PC-3 (cell line): ENCODE measurements at regions not wholly inside any gene's neighbourhood (a gene's known extent, or its start where the extent isn't known, plus 50 kb on each side); places are given as distances from the start of the nearest gene placed in this dataset.

Experiments used
- ATAC-seq: fragments of 200-7000 bp; cut with Tn5 transposase; 2 replicates; pipeline ENCODE4 v1.9.1; 2020; ENCODE audit warnings: mild to moderate bottlenecking, moderate library complexity
- BruUV-seq: library from RNA; stranded (reverse); fragments of 400-500 nt; replicated peaks from 2 replicates; lab custom pipeline; 2021; lab: Mats Ljungman, UMichigan
- CTCF ChIA-PET: fragments of 300-600 bp; sonication (Branson Sonifier 250); formaldehyde crosslinking; loops from one replicate; lab custom pipeline; 2022; ENCODE audit warnings: antibody characterized with exemption; lab: Charles Lee
- POLR2A ChIA-PET: fragments of 300-600 bp; sonication (Branson Sonifier 250); formaldehyde crosslinking; loops from one replicate; lab custom pipeline; 2022; ENCODE audit warnings: antibody characterized with exemption; ENCODE audit not compliant: unreplicated experiment; lab: Charles Lee
- DNase-seq: peaks from one replicate; pipeline ENCODE4 v3.0.0-alpha.2; 2015
- H2AFZ ChIP-seq: fragments of 300-600 bp; sonication (generic); 2 replicates; pipeline ENCODE4 v1.6.0; 2016; ENCODE audit warnings: antibody characterized with exemption, low read length
- H3F3A ChIP-seq: fragments of 300-600 bp; sonication (generic); one replicate; pipeline ENCODE4 v1.6.0; 2017; ENCODE audit warnings: antibody characterized with exemption, low read length, control low read depth, mild to moderate bottlenecking; ENCODE audit not compliant: unreplicated experiment
- H3K27ac ChIP-seq: fragments of 300-600 bp; sonication (generic); 2 replicates; pipeline ENCODE4 v1.5.1; 2016; ENCODE audit warnings: mild to moderate bottlenecking, low read length
- H3K27me3 ChIP-seq: fragments of 300-600 bp; sonication (generic); 2 replicates; pipeline ENCODE4 v1.6.1; 2016; ENCODE audit warnings: low read length, mixed read lengths
- H3K36me3 ChIP-seq: fragments of 300-600 bp; sonication (generic); 2 replicates; pipeline ENCODE4 v1.6.1; 2016; ENCODE audit warnings: low read depth, mixed run types, low read length, mixed read lengths
- H3K4me1 ChIP-seq: fragments of 300-600 bp; sonication (generic); 2 replicates; pipeline ENCODE4 v1.5.1; 2016; ENCODE audit warnings: low read length; ENCODE audit not compliant: insufficient read depth
- H3K4me2 ChIP-seq: fragments of 300-600 bp; sonication (generic); 2 replicates; pipeline ENCODE4 v1.6.0; 2016; ENCODE audit warnings: low read length
- H3K4me3 ChIP-seq: fragments of 300-600 bp; sonication (generic); 2 replicates; pipeline ENCODE4 v1.5.1; 2016; ENCODE audit warnings: mild to moderate bottlenecking, low read length, mixed read lengths
- H3K79me2 ChIP-seq: fragments of 300-600 bp; sonication (generic); 2 replicates; pipeline ENCODE4 v1.6.1; 2017; ENCODE audit warnings: low read length, mixed read lengths
- H3K9ac ChIP-seq: fragments of 300-600 bp; sonication (generic); 2 replicates; pipeline ENCODE4 v1.6.0; 2016; ENCODE audit warnings: mild to moderate bottlenecking, low read length
- H3K9me2 ChIP-seq: fragments of 300-600 bp; sonication (generic); replicated peaks from 2 replicates; pipeline ENCODE4 v1.6.1; 2016; ENCODE audit warnings: mixed run types, low read length, mixed read lengths
- H3K9me3 ChIP-seq: fragments of 300-600 bp; sonication (generic); 2 replicates; pipeline ENCODE4 v1.6.1; 2016; ENCODE audit warnings: low read length, mixed read lengths
- H4K20me1 ChIP-seq: fragments of 300-600 bp; sonication (generic); 2 replicates; pipeline ENCODE4 v1.6.1; 2016; ENCODE audit warnings: low read length, mixed read lengths
- EZH2 ChIP-seq: fragments of 300-600 bp; sonication (generic); IDR thresholded peaks from one replicate; pipeline ENCODE4 v1.6.1; 2017; ENCODE audit warnings: antibody characterized with exemption, mild to moderate bottlenecking, low read length; ENCODE audit not compliant: unreplicated experiment
- EZH2phosphoT487 ChIP-seq: fragments of 300-600 bp; sonication (generic); IDR thresholded peaks from 2 replicates; pipeline ENCODE4 v1.6.1; 2018; ENCODE audit warnings: mild to moderate bottlenecking, antibody characterized with exemption, low read length, borderline replicate concordance
- intact Hi-C: fragments of 100-400 bp; cut with micrococcal nuclease; formaldehyde crosslinking; loops from 2 replicates; pipeline ENCODE4 v1.9.0; 2023
- TF ChIP-seq, protein P1 (sequence below): fragments of 300-600 bp; sonication (generic); conservative IDR thresholded peaks from 2 replicates; pipeline ENCODE4 v1.5.1; 2017; ENCODE audit warnings: antibody characterized with exemption, low read depth, mild to moderate bottlenecking, low read length

DNA sequence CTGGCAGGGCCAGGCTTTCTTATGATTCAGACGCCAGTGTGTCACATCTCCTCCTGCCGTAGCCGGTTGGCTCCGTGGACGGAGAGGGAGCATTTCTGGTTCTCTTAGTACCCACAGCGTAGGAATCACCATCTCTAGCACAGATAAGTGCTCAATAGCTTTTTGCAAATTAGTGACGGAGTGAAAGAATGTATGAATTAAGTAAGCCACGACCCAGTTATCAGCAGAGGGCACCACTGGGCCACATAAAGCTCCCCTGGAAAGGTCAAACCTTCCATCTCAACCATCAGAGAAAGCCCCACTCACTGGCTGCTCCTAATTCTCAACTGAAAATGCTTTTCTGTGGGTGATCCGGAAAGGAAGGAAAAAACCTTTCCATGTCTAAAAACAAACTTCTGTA, 317.0 kb upstream of the ADCY2 start:
- Histone ChIP-seq H3K4me1 (no peaks in the 10 kb centered on the region), H2AFZ (no peak overlapping the region), H3K27ac (no peak overlapping the region), H3F3A (no peaks in the 10 kb centered on the region), H3K36me3 (no peaks in the 10 kb centered on the region), H3K9ac (no peak overlapping the region), H3K4me3 (no peak overlapping the region), H3K79me2 (no peaks in the 10 kb centered on the region), H3K9me3 (no peaks in the 10 kb centered on the region), H3K27me3 (peaks cover 57% of the 10 kb centered on the region), H3K4me2 (no peak overlapping the region), H4K20me1 (no peaks in the 10 kb centered on the region), H3K9me2 (no peaks in the 10 kb centered on the region)
- DNase-seq (peak; percentile 25), ATAC-seq (no peak)
- ChIA-PET POLR2A (no interaction called here), CTCF (no interaction called here)
- no TSS peak for BruUV-seq
- intact Hi-C loops = no loop called here
- no peak for TF ChIP-seq EZH2
- TF ChIP-seq, protein P1, sequence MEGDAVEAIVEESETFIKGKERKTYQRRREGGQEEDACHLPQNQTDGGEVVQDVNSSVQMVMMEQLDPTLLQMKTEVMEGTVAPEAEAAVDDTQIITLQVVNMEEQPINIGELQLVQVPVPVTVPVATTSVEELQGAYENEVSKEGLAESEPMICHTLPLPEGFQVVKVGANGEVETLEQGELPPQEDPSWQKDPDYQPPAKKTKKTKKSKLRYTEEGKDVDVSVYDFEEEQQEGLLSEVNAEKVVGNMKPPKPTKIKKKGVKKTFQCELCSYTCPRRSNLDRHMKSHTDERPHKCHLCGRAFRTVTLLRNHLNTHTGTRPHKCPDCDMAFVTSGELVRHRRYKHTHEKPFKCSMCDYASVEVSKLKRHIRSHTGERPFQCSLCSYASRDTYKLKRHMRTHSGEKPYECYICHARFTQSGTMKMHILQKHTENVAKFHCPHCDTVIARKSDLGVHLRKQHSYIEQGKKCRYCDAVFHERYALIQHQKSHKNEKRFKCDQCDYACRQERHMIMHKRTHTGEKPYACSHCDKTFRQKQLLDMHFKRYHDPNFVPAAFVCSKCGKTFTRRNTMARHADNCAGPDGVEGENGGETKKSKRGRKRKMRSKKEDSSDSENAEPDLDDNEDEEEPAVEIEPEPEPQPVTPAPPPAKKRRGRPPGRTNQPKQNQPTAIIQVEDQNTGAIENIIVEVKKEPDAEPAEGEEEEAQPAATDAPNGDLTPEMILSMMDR = peak; percentile 49; the same call in 1 of the 2 replicates

DNA sequence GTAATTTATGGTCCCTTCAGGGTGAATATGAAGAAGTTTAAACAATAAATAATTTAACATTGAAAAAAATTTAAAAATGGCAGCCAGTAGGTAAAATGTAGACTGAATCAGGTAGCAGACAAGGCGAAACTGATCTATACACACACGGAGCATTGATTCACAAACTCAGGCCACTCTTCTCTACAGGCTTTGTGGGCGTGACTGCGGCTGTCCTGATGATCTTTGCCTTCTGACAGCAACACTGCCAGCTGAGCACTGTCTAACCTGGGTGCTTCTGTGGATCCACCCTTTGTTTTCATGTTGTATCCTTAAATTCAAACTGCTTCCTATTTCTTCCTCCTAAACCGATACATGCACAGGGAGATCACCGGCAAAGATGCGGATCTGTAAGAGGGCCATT, 315.4 kb upstream of the ADCY2 start:
- no peaks in the 10 kb centered on the region for H4K20me1 ChIP-seq
- H3K9ac ChIP-seq = no peak overlapping the region
- TF ChIP-seq EZH2phosphoT487 (no peak), EZH2 (no peak)
- TF ChIP-seq, protein P1 = no peak
- intact Hi-C loops = no loop called here
- no peaks in the 10 kb centered on the region for H3K4me1 ChIP-seq
- DNase-seq (no peak), ATAC-seq (no peak)
- H3K9me3 ChIP-seq = no peaks in the 10 kb centered on the region
- no peak overlapping the region for H2AFZ ChIP-seq
- H3K79me2 ChIP-seq = no peaks in the 10 kb centered on the region
- no peak overlapping the region for H3K4me2 ChIP-seq
- no peak overlapping the region for H3K27ac ChIP-seq
- H3K27me3 ChIP-seq = peaks cover 55% of the 10 kb centered on the region
- no peak overlapping the region for H3K4me3 ChIP-seq
- no TSS peak for BruUV-seq
- ChIA-PET POLR2A (no interaction called here), CTCF (no interaction called here)
- no peaks in the 10 kb centered on the region for H3K9me2 ChIP-seq
- no peaks in the 10 kb centered on the region for H3K36me3 ChIP-seq
- no peaks in the 10 kb centered on the region for H3F3A ChIP-seq

DNA sequence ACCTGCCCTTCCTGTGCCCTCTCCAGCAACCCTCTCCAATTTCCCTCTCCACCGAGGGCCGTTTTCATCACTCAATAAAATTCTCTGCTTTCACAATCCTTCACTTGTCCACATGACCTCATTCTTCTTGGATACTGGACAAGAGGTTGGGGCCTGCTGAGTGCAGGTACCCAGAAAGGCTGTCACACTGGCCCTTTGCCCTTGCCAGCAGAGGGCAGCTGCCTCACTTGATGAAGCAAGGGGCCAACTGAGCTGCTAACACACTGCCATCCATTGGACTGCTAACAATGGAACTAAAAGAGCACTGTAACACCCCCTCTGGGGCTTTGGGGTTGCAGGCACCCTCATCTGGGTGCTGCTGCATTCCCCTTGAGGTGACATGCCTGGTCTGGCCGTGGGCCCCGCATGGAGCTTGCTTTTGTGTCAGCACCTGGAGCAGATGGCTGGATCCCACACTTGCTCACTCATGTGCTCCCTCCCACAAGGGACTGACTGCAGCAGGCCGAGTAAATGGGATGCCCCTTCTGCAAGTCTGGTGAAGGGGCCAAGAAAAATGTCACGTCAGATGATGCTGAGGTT, 308.1 kb upstream of the ADCY2 start:
- ATAC-seq = no peak
- Histone ChIP-seq H3K9me2 (no peaks in the 10 kb centered on the region), H2AFZ (no peak overlapping the region), H3K9me3 (no peaks in the 10 kb centered on the region), H3K4me1 (no peaks in the 10 kb centered on the region), H3F3A (no peaks in the 10 kb centered on the region), H3K79me2 (no peaks in the 10 kb centered on the region), H3K4me2 (no peak overlapping the region), H3K9ac (no peak overlapping the region), H3K4me3 (no peak overlapping the region), H3K36me3 (no peaks in the 10 kb centered on the region), H4K20me1 (no peaks in the 10 kb centered on the region), H3K27ac (no peak overlapping the region), H3K27me3 (peaks cover 11% of the 10 kb centered on the region; the same call in 1 of the 2 replicates)
- POLR2A ChIA-PET = no interaction called here
- intact Hi-C loops = no loop called here
- DNase-seq = no peak
- no peak for TF ChIP-seq EZH2phosphoT487
- no peak for TF ChIP-seq EZH2
- CTCF ChIA-PET = no interaction called here
- no TSS peak for BruUV-seq
